Endothelial cell of umbilical vein (primary cell): ENCODE measurements at regions not wholly inside any gene's neighbourhood (a gene's known extent, or its start where the extent isn't known, plus 50 kb on each side); places are given as distances from the start of the nearest gene placed in this dataset.

Experiments used
- CTCF ChIP-seq, 2 donors: IDR thresholded peaks; 1 replicate in 1 of 2; 2 replicates in 1 of 2; pipeline ENCODE4 v1.5.1; 2011; ENCODE audit warnings: low read length in 2 of 2, mild to moderate bottlenecking in 2 of 2, moderate library complexity in 2 of 2, control low read depth in 1 of 2, inconsistent platforms in 1 of 2, low read depth in 1 of 2; ENCODE audit not compliant: insufficient read depth in 1 of 2; ENCODE audit errors: extremely low read depth in 1 of 2
- EZH2 ChIP-seq: IDR thresholded peaks from 2 replicates; pipeline ENCODE4 v1.6.1; 2012; ENCODE audit warnings: borderline replicate concordance, low read depth, mild to moderate bottlenecking, moderate library complexity, low read length, inconsistent platforms; ENCODE audit not compliant: severe bottlenecking
- FOS ChIP-seq: IDR thresholded peaks from 2 replicates; pipeline ENCODE4 v1.6.1; 2011; ENCODE audit warnings: mild to moderate bottlenecking, low read length, moderate library complexity, borderline replicate concordance; ENCODE audit not compliant: insufficient read depth
- JUN ChIP-seq: IDR thresholded peaks from 2 replicates; pipeline ENCODE4 v1.6.1; 2011; ENCODE audit warnings: borderline replicate concordance, low read depth; ENCODE audit not compliant: insufficient read length, insufficient read depth
- POLR2A ChIP-seq: IDR thresholded peaks from 2 replicates; pipeline ENCODE4 v1.6.1; 2012; ENCODE audit warnings: low read depth, mild to moderate bottlenecking, control low read depth, low read length
- POLR2AphosphoS5 ChIP-seq: IDR thresholded peaks from 2 replicates; pipeline ENCODE4 v1.6.1; 2012; ENCODE audit warnings: low read depth, mild to moderate bottlenecking, control low read depth, low read length, moderate library complexity; ENCODE audit not compliant: insufficient read depth

GRCh38 chr5:121151534-121151933 is 687.4 kb downstream of the PRR16 start:
- TF ChIP-seq CTCF (IDR thresholded peaks at IDR 0.05; ENCODE audit: extremely low read depth in 1 of 2, insufficient read depth in 1 of 2, low read depth in 1 of 2, low read length in 2 of 2) (no peak), POLR2AphosphoS5 (no peak), POLR2A (no peak), EZH2 (no peak), FOS (no peak), JUN (no peak)
